B cell (primary cell): ENCODE measurements at regions not wholly inside any gene's neighbourhood (a gene's known extent, or its start where the extent isn't known, plus 50 kb on each side); places are given as distances from the start of the nearest gene placed in this dataset.

Experiments
- ATAC-seq: fragments of 200-7000 bp; cut with Tn5 transposase; one replicate; pipeline ENCODE4 v1.10.0; 2021; ENCODE audit warnings: low read depth, mild to moderate bottlenecking, moderate number of reproducible peaks, moderate library complexity
- CTCF ChIA-PET: fragments of 350-600 bp; sonication (Branson Sonifier 250); formaldehyde crosslinking; loops from one replicate; lab custom pipeline; 2021; ENCODE audit warnings: antibody characterized with exemption, inconsistent platforms; lab: Charles Lee
- POLR2A ChIA-PET: fragments of 350-600 bp; sonication (Branson Sonifier 250); formaldehyde crosslinking; loops from one replicate; lab custom pipeline; 2021; ENCODE audit warnings: antibody characterized with exemption; lab: Charles Lee
- DNase-seq: peaks from one replicate; pipeline ENCODE4 v3.0.0; 2013
- H2AFZ ChIP-seq: 2 replicates; pipeline ENCODE4 v1.6.1; 2012; ENCODE audit warnings: mild to moderate bottlenecking, low read depth, low read length; ENCODE audit not compliant: insufficient read depth, poor library complexity, severe bottlenecking
- H3K27ac ChIP-seq, 2 donors: 1 replicate in 1 of 2; 2 replicates in 1 of 2; pipeline ENCODE4 v1.5.1; 2012 to 2013; ENCODE audit warnings: low read length in 2 of 2, mild to moderate bottlenecking in 2 of 2, moderate library complexity in 1 of 2
- H3K27me3 ChIP-seq, 4 experiments: fragments of 200-600 bp in 1 of 4; sonication (generic) in 1 of 4; replicated peaks in 1 of 4; 1 replicate in 2 of 4; 2 replicates in 2 of 4; pipeline versions ENCODE4 v1.6.1 to v1.7.0; 2013 to 2016; ENCODE audit warnings: low read length in 3 of 4, mild to moderate bottlenecking in 2 of 4, mixed read lengths in 1 of 4, moderate library complexity in 1 of 4; ENCODE audit not compliant: insufficient read depth in 4 of 4, control insufficient read depth in 3 of 4; ENCODE audit errors: control extremely low read depth in 1 of 4
- H3K36me3 ChIP-seq, 2 experiments: replicated peaks in 1 of 2; 1 replicate in 1 of 2; 2 replicates in 1 of 2; pipeline versions ENCODE4 v1.6.1 to v1.7.1; 2013; ENCODE audit warnings: low read length in 1 of 2; ENCODE audit not compliant: insufficient read depth in 2 of 2, control insufficient read depth in 1 of 2; ENCODE audit errors: control extremely low read depth in 1 of 2, extremely low read depth in 1 of 2
- H3K4me1 ChIP-seq, 2 donors: fragments of 200-600 bp in 1 of 2; sonication (generic) in 1 of 2; 1 replicate in 1 of 2; 2 replicates in 1 of 2; pipeline versions ENCODE4 v1.5.1 to v1.6.1; 2013 to 2017; ENCODE audit warnings: low read length in 2 of 2; ENCODE audit not compliant: control insufficient read depth in 2 of 2, insufficient read depth in 2 of 2
- H3K4me2 ChIP-seq: replicated peaks from 2 replicates; pipeline ENCODE3; 2012; ENCODE audit warnings: mild to moderate bottlenecking, low read depth, low read length; ENCODE audit not compliant: poor library complexity, severe bottlenecking
- H3K4me3 ChIP-seq, 5 experiments: fragments of 200-600 bp in 1 of 5; sonication (generic) in 1 of 5; 1 replicate in 3 of 5; 2 replicates in 2 of 5; pipeline versions ENCODE4 v1.5.1 to v1.7.0; 2011 to 2016; ENCODE audit warnings: low read length in 4 of 5, mild to moderate bottlenecking in 4 of 5, low read depth in 2 of 5, control low read depth in 1 of 5, moderate library complexity in 1 of 5; ENCODE audit not compliant: insufficient read depth in 1 of 5; ENCODE audit errors: control extremely low read depth in 1 of 5, extremely low read depth in 1 of 5
- H3K79me2 ChIP-seq: fragments of 200-600 bp; sonication (generic); one replicate; pipeline ENCODE4 v1.6.0; 2016; ENCODE audit warnings: low read length; ENCODE audit not compliant: control insufficient read depth, insufficient read depth
- H3K9ac ChIP-seq: fragments of 200-600 bp; sonication (generic); 2 replicates; pipeline ENCODE4 v1.6.1; 2017; ENCODE audit warnings: mild to moderate bottlenecking, low read length, moderate library complexity
- H3K9me3 ChIP-seq, 3 donors: one replicate each; pipeline versions ENCODE4 v1.6.1 to v1.7.1; 2013; ENCODE audit warnings: low read length in 2 of 3; ENCODE audit not compliant: control insufficient read depth in 2 of 3, insufficient read depth in 1 of 3; ENCODE audit errors: control extremely low read depth in 1 of 3
- H4K20me1 ChIP-seq: 2 replicates; pipeline ENCODE4 v1.6.0; 2012; ENCODE audit warnings: mild to moderate bottlenecking, low read length; ENCODE audit not compliant: insufficient read depth, control insufficient read depth, poor library complexity, severe bottlenecking
- H3K27ac Mint-ChIP-seq: one replicate; pipeline ENCODE4 v1.8.0; 2021; ENCODE audit warnings: mixed read lengths
- H3K27me3 Mint-ChIP-seq: one replicate; pipeline ENCODE4 v1.8.0; 2021; ENCODE audit warnings: mixed read lengths
- H3K4me1 Mint-ChIP-seq: one replicate; pipeline ENCODE4 v1.8.0; 2021; ENCODE audit warnings: mixed read lengths
- H3K4me3 Mint-ChIP-seq: one replicate; pipeline ENCODE4 v1.8.0; 2021; ENCODE audit warnings: mixed read lengths
- H3K9me3 Mint-ChIP-seq: one replicate; pipeline ENCODE4 v1.8.0; 2022; ENCODE audit warnings: mixed read lengths; ENCODE audit not compliant: insufficient read depth
- EZH2 ChIP-seq: IDR thresholded peaks from 2 replicates; pipeline ENCODE4 v1.6.1; 2012; ENCODE audit warnings: borderline replicate concordance, low read depth, mild to moderate bottlenecking, moderate library complexity, low read length; ENCODE audit not compliant: insufficient read depth, poor library complexity, severe bottlenecking
- WGBS: methylation state at CpG from one replicate; pipeline ENCODE4 v1.1.5; 2013; ENCODE audit warnings: missing lambda C conversion rate; ENCODE audit not compliant: insufficient coverage; 5-methylcytosine and 5-hydroxymethylcytosine counted together
- intact Hi-C: fragments of 100-400 bp; cut with micrococcal nuclease; formaldehyde crosslinking; loops from one replicate; pipeline ENCODE4 v1.10.0; 2022
- TF ChIP-seq, protein P1 (sequence below): fragments of 200-600 bp; IDR thresholded peaks from one replicate; pipeline ENCODE4 v1.8.0; 2022; ENCODE audit warnings: antibody characterized with exemption, mild to moderate bottlenecking

- TF ChIP-seq, protein P1, sequence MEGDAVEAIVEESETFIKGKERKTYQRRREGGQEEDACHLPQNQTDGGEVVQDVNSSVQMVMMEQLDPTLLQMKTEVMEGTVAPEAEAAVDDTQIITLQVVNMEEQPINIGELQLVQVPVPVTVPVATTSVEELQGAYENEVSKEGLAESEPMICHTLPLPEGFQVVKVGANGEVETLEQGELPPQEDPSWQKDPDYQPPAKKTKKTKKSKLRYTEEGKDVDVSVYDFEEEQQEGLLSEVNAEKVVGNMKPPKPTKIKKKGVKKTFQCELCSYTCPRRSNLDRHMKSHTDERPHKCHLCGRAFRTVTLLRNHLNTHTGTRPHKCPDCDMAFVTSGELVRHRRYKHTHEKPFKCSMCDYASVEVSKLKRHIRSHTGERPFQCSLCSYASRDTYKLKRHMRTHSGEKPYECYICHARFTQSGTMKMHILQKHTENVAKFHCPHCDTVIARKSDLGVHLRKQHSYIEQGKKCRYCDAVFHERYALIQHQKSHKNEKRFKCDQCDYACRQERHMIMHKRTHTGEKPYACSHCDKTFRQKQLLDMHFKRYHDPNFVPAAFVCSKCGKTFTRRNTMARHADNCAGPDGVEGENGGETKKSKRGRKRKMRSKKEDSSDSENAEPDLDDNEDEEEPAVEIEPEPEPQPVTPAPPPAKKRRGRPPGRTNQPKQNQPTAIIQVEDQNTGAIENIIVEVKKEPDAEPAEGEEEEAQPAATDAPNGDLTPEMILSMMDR, result no peak
- no peak for TF ChIP-seq EZH2
- ATAC-seq, result no peak
- POLR2A ChIA-PET, result no interaction called here
Observed at GRCh38 chr11:38156495-38157146, 1558.6 kb upstream of the RAG2 start.

GRCh38 chr11:38155856-38156255 is 1557.8 kb upstream of the RAG2 start:
- DNase-seq (no peak), ATAC-seq (no peak)
- H3K4me3 ChIP-seq, result no peak overlapping the region
- H4K20me1 ChIP-seq, result no peaks in the 10 kb centered on the region
- Mint-ChIP-seq H3K27me3 (no peaks in the 10 kb centered on the region), H3K9me3 (no peaks in the 10 kb centered on the region), H3K4me3 (no peak overlapping the region), H3K4me1 (peaks cover 2% of the 10 kb centered on the region), H3K27ac (no peak overlapping the region)
- H3K27ac ChIP-seq, result no peak overlapping the region
- POLR2A ChIA-PET, result no interaction called here
- H3K79me2 ChIP-seq, result no peaks in the 10 kb centered on the region
- TF ChIP-seq, protein P1, result no peak
- no peak for TF ChIP-seq EZH2
- no CpG with 5 or more reads among the region's 1 CpG for WGBS
- intact Hi-C loops, result no loop called here
- H2AFZ ChIP-seq, result no peak overlapping the region
- H3K4me2 ChIP-seq, result no peak overlapping the region
- H3K9ac ChIP-seq, result no peak overlapping the region
- CTCF ChIA-PET, result no interaction called here
- H3K36me3 ChIP-seq, result no peaks in the 10 kb centered on the region
- H3K4me1 ChIP-seq, result peaks cover 0 to 3% of the 10 kb centered on the region in 2 donors
- H3K27me3 ChIP-seq, result no peaks in the 10 kb centered on the region
- H3K9me3 ChIP-seq, result no peaks in the 10 kb centered on the region

More at GRCh38 chr11:38156495-38157146, 1558.6 kb upstream of the RAG2 start:
- no peak overlapping the region for H3K4me2 ChIP-seq
- H3K9me3 ChIP-seq, result no peaks in the 10 kb centered on the region
- H3K36me3 ChIP-seq, result no peaks in the 10 kb centered on the region
- intact Hi-C loops, result no loop called here
- Mint-ChIP-seq H3K9me3 (no peaks in the 10 kb centered on the region), H3K4me3 (no peak overlapping the region), H3K27ac (no peak overlapping the region), H3K4me1 (peaks cover 2% of the 10 kb centered on the region), H3K27me3 (no peaks in the 10 kb centered on the region)
- CTCF ChIA-PET, result no interaction called here
- H3K79me2 ChIP-seq, result no peaks in the 10 kb centered on the region
- H3K9ac ChIP-seq, result no peak overlapping the region
- peak; percentile 20 for DNase-seq
- H2AFZ ChIP-seq, result no peak overlapping the region
- WGBS, result no CpG with 5 or more reads among the region's 5 CpGs
- peaks cover 0 to 3% of the 10 kb centered on the region in 2 donors for H3K4me1 ChIP-seq
- H4K20me1 ChIP-seq, result no peaks in the 10 kb centered on the region
- no peaks in the 10 kb centered on the region for H3K27me3 ChIP-seq
- H3K4me3 ChIP-seq, result no peak overlapping the region
- H3K27ac ChIP-seq, result no peak overlapping the region
